DOHH2 (cell line): ENCODE measurements at regions not wholly inside any gene's neighbourhood (a gene's known extent, or its start where the extent isn't known, plus 50 kb on each side); places are given as distances from the start of the nearest gene placed in this dataset.

Experiments used
- H3F3A ChIP-seq: fragments of 200-600 bp; sonication (generic), shearing (Covaris generic); 2 replicates; pipeline ENCODE4 v1.6.0; 2016; ENCODE audit warnings: antibody characterized with exemption, mild to moderate bottlenecking; ENCODE audit not compliant: control insufficient read depth, insufficient read depth
- H3K27ac ChIP-seq: fragments of 200-600 bp; sonication (generic); 2 replicates; pipeline ENCODE4 v1.5.1; 2014; ENCODE audit warnings: low read depth, mild to moderate bottlenecking, low read length, moderate library complexity
- H3K27me3 ChIP-seq: fragments of 200-600 bp; sonication (generic); 2 replicates; pipeline ENCODE4 v1.6.1; 2014; ENCODE audit warnings: mild to moderate bottlenecking, low read length, mixed read lengths; ENCODE audit not compliant: control insufficient read depth
- H3K36me3 ChIP-seq: fragments of 200-600 bp; sonication (generic); 2 replicates; pipeline ENCODE4 v1.6.1; 2014; ENCODE audit warnings: mild to moderate bottlenecking, low read length, moderate library complexity, mixed read lengths; ENCODE audit not compliant: control insufficient read depth
- H3K4me1 ChIP-seq: fragments of 200-600 bp; sonication (generic); 2 replicates; pipeline ENCODE4 v1.6.1; 2014; ENCODE audit warnings: mild to moderate bottlenecking, low read length, mixed read lengths; ENCODE audit not compliant: control insufficient read depth
- H3K4me2 ChIP-seq: fragments of 200-600 bp; sonication (generic); 2 replicates; pipeline ENCODE4 v1.6.0; 2014; ENCODE audit warnings: mild to moderate bottlenecking, low read length, moderate library complexity
- H3K4me3 ChIP-seq: fragments of 200-600 bp; sonication (generic); 2 replicates; pipeline ENCODE4 v1.5.1; 2014; ENCODE audit warnings: mild to moderate bottlenecking, low read length, mixed read lengths
- H3K79me2 ChIP-seq: fragments of 200-600 bp; sonication (generic); 2 replicates; pipeline ENCODE4 v1.6.1; 2014; ENCODE audit warnings: mild to moderate bottlenecking, low read length, mixed read lengths; ENCODE audit not compliant: control insufficient read depth
- H3K9me2 ChIP-seq: fragments of 200-600 bp; sonication (generic); replicated peaks from 2 replicates; pipeline ENCODE4 v1.6.1; 2014; ENCODE audit warnings: mild to moderate bottlenecking, low read length, mixed read lengths; ENCODE audit not compliant: control insufficient read depth
- H3K9me3 ChIP-seq: fragments of 200-600 bp; sonication (generic); 2 replicates; pipeline ENCODE4 v1.6.1; 2014; ENCODE audit warnings: antibody characterized with exemption, low read length, mixed read lengths; ENCODE audit not compliant: control insufficient read depth, insufficient read depth
- H4K20me1 ChIP-seq: fragments of 200-600 bp; sonication (generic); 2 replicates; pipeline ENCODE4 v1.6.0; 2014; ENCODE audit warnings: low read depth, mild to moderate bottlenecking, antibody characterized with exemption, low read length, moderate library complexity; ENCODE audit not compliant: control insufficient read depth, insufficient read depth
- EZH2phosphoT487 ChIP-seq: fragments of 200-600 bp; sonication (generic); IDR thresholded peaks from 2 replicates; pipeline ENCODE4 v1.6.1; 2017; ENCODE audit warnings: borderline replicate concordance, mild to moderate bottlenecking, antibody characterized with exemption, low read length, moderate library complexity, mixed read lengths
- TF ChIP-seq, protein P1 (sequence below): fragments of 200-600 bp; sonication (generic); IDR thresholded peaks from one replicate; pipeline ENCODE4 v1.5.1; 2014; ENCODE audit warnings: antibody characterized with exemption, mild to moderate bottlenecking, low read depth, low read length; ENCODE audit not compliant: poor library complexity, severe bottlenecking

GRCh38 chr13:52906122-52906903 is 57.9 kb upstream of the PCDH8 start:
- peaks cover 9% of the 10 kb centered on the region for H3K4me1 ChIP-seq

DNA sequence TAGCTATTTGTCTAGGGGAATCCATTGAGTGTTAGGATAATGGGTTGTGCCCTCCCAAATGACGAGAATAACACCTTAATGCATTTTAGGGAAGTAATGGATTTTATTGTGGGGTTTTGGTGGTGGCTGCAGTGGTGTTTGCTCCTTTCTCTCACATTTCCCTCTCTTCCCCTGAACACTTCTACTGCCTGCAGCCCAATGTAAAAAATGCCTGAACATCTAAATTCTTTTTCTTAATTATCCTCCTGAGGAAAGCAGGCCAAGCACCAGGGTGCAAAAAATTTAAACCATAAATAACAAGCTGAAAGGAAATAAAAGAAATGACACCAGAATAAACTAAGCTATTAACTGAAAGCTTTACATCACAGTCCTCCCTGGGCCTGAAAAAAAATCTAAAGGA is 57.3 kb upstream of the PCDH8 start:
- no peak overlapping the region for H3K4me3 ChIP-seq
- H4K20me1 ChIP-seq, result no peaks in the 10 kb centered on the region
- no peak overlapping the region for H3K4me2 ChIP-seq
- no peaks in the 10 kb centered on the region for H3K79me2 ChIP-seq
- TF ChIP-seq EZH2phosphoT487, result no peak
- TF ChIP-seq, protein P1, sequence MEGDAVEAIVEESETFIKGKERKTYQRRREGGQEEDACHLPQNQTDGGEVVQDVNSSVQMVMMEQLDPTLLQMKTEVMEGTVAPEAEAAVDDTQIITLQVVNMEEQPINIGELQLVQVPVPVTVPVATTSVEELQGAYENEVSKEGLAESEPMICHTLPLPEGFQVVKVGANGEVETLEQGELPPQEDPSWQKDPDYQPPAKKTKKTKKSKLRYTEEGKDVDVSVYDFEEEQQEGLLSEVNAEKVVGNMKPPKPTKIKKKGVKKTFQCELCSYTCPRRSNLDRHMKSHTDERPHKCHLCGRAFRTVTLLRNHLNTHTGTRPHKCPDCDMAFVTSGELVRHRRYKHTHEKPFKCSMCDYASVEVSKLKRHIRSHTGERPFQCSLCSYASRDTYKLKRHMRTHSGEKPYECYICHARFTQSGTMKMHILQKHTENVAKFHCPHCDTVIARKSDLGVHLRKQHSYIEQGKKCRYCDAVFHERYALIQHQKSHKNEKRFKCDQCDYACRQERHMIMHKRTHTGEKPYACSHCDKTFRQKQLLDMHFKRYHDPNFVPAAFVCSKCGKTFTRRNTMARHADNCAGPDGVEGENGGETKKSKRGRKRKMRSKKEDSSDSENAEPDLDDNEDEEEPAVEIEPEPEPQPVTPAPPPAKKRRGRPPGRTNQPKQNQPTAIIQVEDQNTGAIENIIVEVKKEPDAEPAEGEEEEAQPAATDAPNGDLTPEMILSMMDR, result no peak
- H3K27ac ChIP-seq, result no peak overlapping the region
- H3K9me2 ChIP-seq, result no peaks in the 10 kb centered on the region
- no peaks in the 10 kb centered on the region for H3K36me3 ChIP-seq
- peaks cover 9% of the 10 kb centered on the region for H3K4me1 ChIP-seq
- peaks cover 4% of the 10 kb centered on the region; the same call in 1 of the 2 replicates for H3K27me3 ChIP-seq
- no peaks in the 10 kb centered on the region for H3F3A ChIP-seq
- no peaks in the 10 kb centered on the region for H3K9me3 ChIP-seq

More at GRCh38 chr13:52906122-52906903, 57.9 kb upstream of the PCDH8 start:
- no peak overlapping the region for H3K4me3 ChIP-seq
- no peaks in the 10 kb centered on the region for H3K36me3 ChIP-seq
- H3K9me2 ChIP-seq, result no peaks in the 10 kb centered on the region
- H3F3A ChIP-seq, result no peaks in the 10 kb centered on the region
- no peaks in the 10 kb centered on the region for H3K79me2 ChIP-seq
- peaks cover 4% of the 10 kb centered on the region; the same call in 1 of the 2 replicates for H3K27me3 ChIP-seq
- no peaks in the 10 kb centered on the region for H3K9me3 ChIP-seq
- no peak overlapping the region for H3K4me2 ChIP-seq
- no peak for TF ChIP-seq EZH2phosphoT487
- TF ChIP-seq, protein P1, result no peak
- H4K20me1 ChIP-seq, result no peaks in the 10 kb centered on the region
- no peak overlapping the region for H3K27ac ChIP-seq

- no peaks in the 10 kb centered on the region for H3K9me2 ChIP-seq
- H3K4me1 ChIP-seq, result peaks cover 9% of the 10 kb centered on the region
- H4K20me1 ChIP-seq, result no peaks in the 10 kb centered on the region
- no peak overlapping the region for H3K4me3 ChIP-seq
- no peak overlapping the region for H3K27ac ChIP-seq
- TF ChIP-seq, protein P1, result no peak
- no peak for TF ChIP-seq EZH2phosphoT487
- no peaks in the 10 kb centered on the region for H3K36me3 ChIP-seq
- no peaks in the 10 kb centered on the region for H3K79me2 ChIP-seq
- H3F3A ChIP-seq, result no peaks in the 10 kb centered on the region
- no peaks in the 10 kb centered on the region for H3K27me3 ChIP-seq
- no peak overlapping the region for H3K4me2 ChIP-seq
- no peaks in the 10 kb centered on the region for H3K9me3 ChIP-seq
Observed at GRCh38 chr13:52903320-52903719, 54.9 kb upstream of the PCDH8 start.
